ENCODE measurements at regions not wholly inside any gene's neighbourhood (a gene's known extent, or its start where the extent isn't known, plus 50 kb on each side); places are given as distances from the start of the nearest gene placed in this dataset.

DNA sequence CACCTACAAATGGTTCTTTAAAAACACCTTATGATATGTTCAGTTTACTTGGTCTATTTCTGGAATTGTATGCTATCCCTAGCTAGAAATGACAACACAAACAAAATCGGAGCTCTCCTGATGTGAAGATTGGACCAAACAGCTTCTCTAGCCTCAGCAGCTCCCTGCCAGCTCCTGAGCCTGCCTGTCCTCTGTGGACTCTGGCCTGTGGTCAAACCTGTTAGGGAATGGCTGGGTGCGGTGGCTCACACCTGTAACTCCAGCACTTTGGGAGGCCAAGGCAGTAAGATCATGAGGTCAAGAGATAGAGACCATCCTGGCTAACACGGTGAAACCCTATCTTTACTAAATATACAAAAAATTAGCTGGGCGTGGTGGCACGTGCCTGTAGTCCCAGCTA is 195.3 kb downstream of the GAS1 start:
- H3K4me3 Mint-ChIP-seq, result no peak overlapping the region
- DNase-seq (ENCODE audit: extremely low spot score, unreplicated experiment), result no peak
- peaks cover 21% of the 10 kb centered on the region for H3K4me1 Mint-ChIP-seq (ENCODE audit: unreplicated experiment)
- no peaks in the 10 kb centered on the region for H3K9me3 Mint-ChIP-seq
- TF ChIP-seq CTCF (conservative IDR thresholded peaks at IDR 0.05), result no peak
- H3K27ac Mint-ChIP-seq, result no peak overlapping the region
- H3K27me3 Mint-ChIP-seq, result no peaks in the 10 kb centered on the region
- no peaks in the 10 kb centered on the region for H3K36me3 Mint-ChIP-seq

DNA sequence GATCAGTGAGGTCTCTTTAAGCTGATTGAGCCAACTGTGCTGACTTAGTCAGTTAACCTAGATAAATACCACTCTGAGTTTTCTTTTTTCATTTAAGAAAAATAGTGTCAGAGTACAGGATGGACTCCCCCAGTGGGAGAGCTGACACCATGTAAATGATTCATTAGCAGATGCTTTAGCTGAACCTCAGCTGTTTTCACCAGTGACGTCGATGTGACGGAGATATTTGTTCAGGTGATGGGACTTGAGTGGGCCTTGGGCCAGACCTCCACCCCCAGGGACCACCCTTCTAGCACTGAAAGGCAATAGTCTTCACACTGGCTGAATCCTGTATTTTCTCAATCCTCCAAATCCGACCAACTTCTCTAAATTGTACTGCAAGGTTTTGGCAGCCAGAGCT is 196.1 kb downstream of the GAS1 start:
- Mint-ChIP-seq H3K36me3 (no peaks in the 10 kb centered on the region), H3K4me1 (ENCODE audit: unreplicated experiment) (peaks cover 21% of the 10 kb centered on the region), H3K27me3 (no peaks in the 10 kb centered on the region), H3K9me3 (no peaks in the 10 kb centered on the region), H3K27ac (no peak overlapping the region), H3K4me3 (no peak overlapping the region)
- no peak for TF ChIP-seq CTCF (conservative IDR thresholded peaks at IDR 0.05)
- no peak for DNase-seq (ENCODE audit: extremely low spot score, unreplicated experiment)

- H3K4me3 Mint-ChIP-seq, result no peak overlapping the region
- no peaks in the 10 kb centered on the region for H3K27me3 Mint-ChIP-seq
- peaks cover 21% of the 10 kb centered on the region for H3K4me1 Mint-ChIP-seq (ENCODE audit: unreplicated experiment)
- DNase-seq (ENCODE audit: extremely low spot score, unreplicated experiment), result no peak
- H3K27ac Mint-ChIP-seq, result no peak overlapping the region
- H3K36me3 Mint-ChIP-seq, result no peaks in the 10 kb centered on the region
- TF ChIP-seq CTCF (conservative IDR thresholded peaks at IDR 0.05), result no peak
- no peaks in the 10 kb centered on the region for H3K9me3 Mint-ChIP-seq
These were observed 197.4 kb downstream of the GAS1 start for GRCh38 chr9:86749894-86750255.

GRCh38 chr9:86749161-86749893 is 198.0 kb downstream of the GAS1 start:
- Mint-ChIP-seq H3K9me3 (peaks cover under 1% of the 10 kb centered on the region), H3K27ac (no peak overlapping the region), H3K4me1 (ENCODE audit: unreplicated experiment) (peaks cover 17% of the 10 kb centered on the region), H3K36me3 (no peaks in the 10 kb centered on the region), H3K27me3 (no peaks in the 10 kb centered on the region), H3K4me3 (no peak overlapping the region)
- no peak for TF ChIP-seq CTCF (conservative IDR thresholded peaks at IDR 0.05)
- no peak for DNase-seq (ENCODE audit: extremely low spot score, unreplicated experiment)

DNA sequence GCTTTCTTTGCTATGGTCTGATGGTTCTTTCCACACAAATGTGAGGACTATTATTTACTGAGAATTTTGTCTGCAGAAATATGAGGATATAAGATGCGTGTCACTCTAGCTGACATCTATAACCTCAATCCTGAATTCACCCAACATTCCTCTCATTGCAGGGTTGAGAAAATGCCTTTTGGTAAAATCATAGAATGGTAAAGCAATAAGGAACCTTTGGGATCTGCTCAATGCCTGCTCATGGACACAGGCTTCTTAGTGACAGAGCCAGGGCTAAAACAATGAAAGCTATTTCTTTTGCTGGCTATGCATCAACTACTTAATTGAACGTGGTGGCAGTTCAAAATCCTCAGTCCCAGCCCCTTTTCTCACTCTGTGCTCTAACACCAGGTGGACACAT is 199.6 kb downstream of the GAS1 start:
- Mint-ChIP-seq H3K9me3 (peaks cover 9% of the 10 kb centered on the region), H3K4me1 (ENCODE audit: unreplicated experiment) (peaks cover 13% of the 10 kb centered on the region), H3K4me3 (no peak overlapping the region), H3K27ac (no peak overlapping the region), H3K36me3 (peaks cover 4% of the 10 kb centered on the region), H3K27me3 (no peaks in the 10 kb centered on the region)
- no peak for TF ChIP-seq CTCF (conservative IDR thresholded peaks at IDR 0.05)
- DNase-seq (ENCODE audit: extremely low spot score, unreplicated experiment), result no peak
